ENCODE measurements at regions not wholly inside any gene's neighbourhood (a gene's known extent, or its start where the extent isn't known, plus 50 kb on each side); places are given as distances from the start of the nearest gene placed in this dataset.
"Not testable (repeated sequence)": the region's sequence is repeated elsewhere in the genome, so short reads cannot be mapped to it uniquely, and the experiment has no call there.

DNA sequence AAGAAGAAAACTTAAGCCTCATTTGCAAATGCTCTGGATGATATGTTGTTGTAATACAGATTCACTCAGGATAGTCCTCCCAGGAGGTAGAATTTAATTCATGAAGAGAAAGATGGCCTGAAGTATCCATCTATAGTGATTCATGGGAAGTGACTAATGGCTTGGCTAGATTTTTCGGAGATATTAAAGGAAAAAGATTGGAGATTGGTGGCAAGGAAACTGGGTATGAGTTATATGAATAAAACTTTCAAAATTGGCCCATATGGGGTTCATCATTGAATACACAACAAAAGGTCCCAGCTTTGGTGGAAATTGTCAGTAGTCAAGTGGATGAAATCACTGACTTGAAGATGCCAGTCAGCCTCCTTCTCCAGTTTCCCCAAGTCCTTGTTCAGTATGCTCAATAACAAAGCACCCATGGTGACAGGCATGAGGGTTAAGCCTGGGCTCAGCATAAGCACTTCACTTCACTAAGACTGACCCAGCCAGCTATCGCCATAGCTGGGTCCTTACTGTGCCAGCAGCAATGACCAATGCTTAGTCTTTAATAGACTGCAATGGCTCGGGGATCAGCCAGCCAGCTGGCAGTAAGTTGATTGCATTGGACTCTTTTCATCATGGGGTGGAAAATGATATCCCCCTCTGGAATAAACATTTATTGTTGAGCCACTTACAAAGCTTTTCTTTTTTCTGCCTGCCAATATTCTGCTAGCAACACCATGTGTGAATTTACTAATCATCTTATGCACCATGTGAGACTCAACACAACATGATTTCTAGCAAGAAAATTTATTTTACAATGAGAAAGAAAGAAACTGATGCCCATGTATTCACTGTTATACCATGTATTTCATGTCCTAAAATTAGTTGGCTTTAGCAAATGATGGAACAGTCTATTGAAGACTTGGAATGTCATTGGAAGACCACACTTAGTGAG, 176.6 kb upstream of the TACR1 start:
- Histone ChIP-seq H3K27ac (no peak overlapping the region), H3K9me3 (no peaks in the 10 kb centered on the region), H3K36me3 (no peaks in the 10 kb centered on the region), H3K4me3 (no peak overlapping the region), H3K4me1 (replicated peaks) (no peaks in the 10 kb centered on the region), H3K27me3 (replicated peaks; ENCODE audit: insufficient read depth) (no peaks in the 10 kb centered on the region)
- intact Hi-C loops (cut with DNase I), result no loop called here
- no peak for DNase-seq (ENCODE audit: low spot score)
- TF ChIP-seq, protein P1, sequence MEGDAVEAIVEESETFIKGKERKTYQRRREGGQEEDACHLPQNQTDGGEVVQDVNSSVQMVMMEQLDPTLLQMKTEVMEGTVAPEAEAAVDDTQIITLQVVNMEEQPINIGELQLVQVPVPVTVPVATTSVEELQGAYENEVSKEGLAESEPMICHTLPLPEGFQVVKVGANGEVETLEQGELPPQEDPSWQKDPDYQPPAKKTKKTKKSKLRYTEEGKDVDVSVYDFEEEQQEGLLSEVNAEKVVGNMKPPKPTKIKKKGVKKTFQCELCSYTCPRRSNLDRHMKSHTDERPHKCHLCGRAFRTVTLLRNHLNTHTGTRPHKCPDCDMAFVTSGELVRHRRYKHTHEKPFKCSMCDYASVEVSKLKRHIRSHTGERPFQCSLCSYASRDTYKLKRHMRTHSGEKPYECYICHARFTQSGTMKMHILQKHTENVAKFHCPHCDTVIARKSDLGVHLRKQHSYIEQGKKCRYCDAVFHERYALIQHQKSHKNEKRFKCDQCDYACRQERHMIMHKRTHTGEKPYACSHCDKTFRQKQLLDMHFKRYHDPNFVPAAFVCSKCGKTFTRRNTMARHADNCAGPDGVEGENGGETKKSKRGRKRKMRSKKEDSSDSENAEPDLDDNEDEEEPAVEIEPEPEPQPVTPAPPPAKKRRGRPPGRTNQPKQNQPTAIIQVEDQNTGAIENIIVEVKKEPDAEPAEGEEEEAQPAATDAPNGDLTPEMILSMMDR (IDR thresholded peaks at IDR 0.05), result no peak
- TF ChIP-seq POLR2AphosphoS5 (IDR thresholded peaks at IDR 0.05) (no peak), POLR2A (IDR thresholded peaks at IDR 0.05) (no peak)
- WGBS, result 64% methylated on average over 3 of the region's 3 CpGs

DNA sequence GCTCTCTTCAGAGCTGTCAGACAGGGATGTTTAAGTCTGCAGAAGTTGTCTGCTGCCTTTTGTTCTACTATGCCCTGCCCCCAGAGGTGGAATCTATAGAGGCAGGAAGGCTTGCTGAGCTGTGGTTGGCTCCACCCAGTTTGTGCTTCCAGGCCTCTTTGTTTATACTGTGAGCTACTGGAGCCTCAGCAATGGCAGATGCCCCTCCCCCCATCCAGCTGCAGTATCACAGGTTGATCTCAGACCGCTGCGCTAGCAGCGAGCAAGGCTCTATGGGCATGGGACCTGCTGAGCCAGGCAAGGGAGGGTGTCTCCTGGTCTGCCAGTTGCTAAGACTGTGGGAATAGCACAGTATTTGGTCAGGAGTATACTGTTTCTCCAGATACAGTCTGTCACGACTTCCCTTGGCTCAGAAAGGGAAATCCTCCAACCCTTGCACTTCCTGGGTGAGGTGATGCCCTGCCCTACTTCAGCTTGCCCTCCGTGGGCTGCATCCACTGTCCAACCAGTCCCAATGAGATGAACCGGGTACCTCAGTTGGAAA, 175.2 kb upstream of the TACR1 start:
- DNase-seq (ENCODE audit: low spot score); H3K4me1 ChIP-seq (replicated peaks); H3K36me3 ChIP-seq; H3K27me3 ChIP-seq (replicated peaks; ENCODE audit: insufficient read depth); H3K27ac ChIP-seq; H3K9me3 ChIP-seq; intact Hi-C loops (cut with DNase I); H3K4me3 ChIP-seq: not testable (repeated sequence)
- WGBS, result 81% methylated on average over 6 of the region's 6 CpGs

DNA sequence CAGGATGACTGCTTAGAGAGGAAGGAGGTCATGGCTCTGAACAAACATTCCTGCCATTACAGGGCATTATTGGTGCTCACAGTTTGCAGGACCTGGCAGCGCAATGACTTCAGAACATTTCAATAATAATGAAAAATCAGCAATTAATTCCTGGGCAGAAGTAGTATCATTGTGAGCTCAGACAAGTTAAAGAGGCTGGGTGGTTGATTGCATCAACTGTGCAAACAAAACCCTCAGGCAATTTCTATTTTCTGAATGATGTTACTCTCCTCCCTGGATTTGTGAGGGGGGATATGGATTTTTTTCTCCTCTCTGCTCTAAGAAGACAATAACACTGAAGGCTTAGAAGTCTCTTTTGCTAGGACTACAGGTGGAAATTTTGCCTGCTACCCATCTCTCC, 168.1 kb upstream of the TACR1 start:
- DNase-seq (ENCODE audit: low spot score), result no peak
- WGBS, result 38% methylated on average over 1 of the region's 1 CpG
- H3K36me3 ChIP-seq, result no peaks in the 10 kb centered on the region
- intact Hi-C loops (cut with DNase I), result no loop called here
- TF ChIP-seq POLR2AphosphoS5 (IDR thresholded peaks at IDR 0.05) (no peak), POLR2A (IDR thresholded peaks at IDR 0.05) (no peak)
- TF ChIP-seq, protein P1 (IDR thresholded peaks at IDR 0.05), result no peak
- H3K9me3 ChIP-seq, result no peaks in the 10 kb centered on the region
- no peak overlapping the region for H3K4me3 ChIP-seq
- H3K27ac ChIP-seq, result no peak overlapping the region
- H3K27me3 ChIP-seq (replicated peaks; ENCODE audit: insufficient read depth), result no peaks in the 10 kb centered on the region
- H3K4me1 ChIP-seq (replicated peaks), result no peaks in the 10 kb centered on the region

DNA sequence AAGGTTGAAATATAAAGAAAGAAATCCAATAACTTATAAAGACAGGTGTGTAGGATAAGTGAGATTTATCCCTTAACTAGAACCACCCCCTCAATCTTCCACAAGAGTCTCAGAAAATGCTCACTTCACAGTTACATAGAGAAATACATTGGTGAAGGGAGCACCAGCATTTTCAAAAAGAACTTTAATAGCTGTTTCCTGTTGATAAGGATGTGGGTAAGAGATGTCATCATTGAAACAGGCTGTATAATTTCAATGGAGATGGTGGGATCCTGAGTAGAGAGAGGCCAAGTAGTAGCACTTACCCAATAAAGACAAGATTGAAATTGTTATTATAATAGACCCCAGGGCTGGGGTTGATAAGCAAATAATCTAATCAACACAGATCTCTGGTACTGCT, 162.2 kb upstream of the TACR1 start:
- TF ChIP-seq, protein P1 (IDR thresholded peaks at IDR 0.05), result no peak
- TF ChIP-seq POLR2AphosphoS5 (IDR thresholded peaks at IDR 0.05) (no peak), POLR2A (IDR thresholded peaks at IDR 0.05) (no peak)
- Histone ChIP-seq H3K9me3 (no peaks in the 10 kb centered on the region), H3K27me3 (replicated peaks; ENCODE audit: insufficient read depth) (no peaks in the 10 kb centered on the region), H3K4me1 (replicated peaks) (no peaks in the 10 kb centered on the region), H3K27ac (no peak overlapping the region), H3K36me3 (no peaks in the 10 kb centered on the region), H3K4me3 (no peak overlapping the region)
- intact Hi-C loops (cut with DNase I), result no loop called here
- DNase-seq (ENCODE audit: low spot score), result no peak

DNA sequence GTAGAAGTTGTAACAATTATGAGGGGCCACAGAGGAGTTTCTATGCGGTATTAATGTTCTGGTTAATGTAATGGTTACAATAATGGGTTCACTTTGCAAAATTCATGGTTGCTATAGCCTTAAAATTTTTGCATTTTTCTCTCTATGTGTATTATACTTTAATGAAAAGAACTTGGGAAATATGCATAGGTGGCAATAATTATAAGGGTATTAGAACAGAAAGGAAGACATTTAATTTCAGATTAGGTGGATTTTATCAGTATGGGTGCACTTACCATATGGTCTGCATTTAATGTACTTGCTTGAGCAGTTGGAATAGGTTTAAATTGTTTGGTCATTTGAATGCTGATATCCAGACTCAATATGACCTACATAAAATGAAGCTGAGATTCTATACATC, 161.6 kb upstream of the TACR1 start:
- intact Hi-C loops (cut with DNase I), result no loop called here
- Histone ChIP-seq H3K27me3 (replicated peaks; ENCODE audit: insufficient read depth) (no peaks in the 10 kb centered on the region), H3K4me3 (no peak overlapping the region), H3K27ac (no peak overlapping the region), H3K9me3 (no peaks in the 10 kb centered on the region), H3K36me3 (no peaks in the 10 kb centered on the region), H3K4me1 (replicated peaks) (no peaks in the 10 kb centered on the region)
- DNase-seq (ENCODE audit: low spot score), result no peak
- 81% methylated on average over 1 of the region's 1 CpG for WGBS
- TF ChIP-seq, protein P1 (IDR thresholded peaks at IDR 0.05), result no peak
- TF ChIP-seq POLR2AphosphoS5 (IDR thresholded peaks at IDR 0.05) (no peak), POLR2A (IDR thresholded peaks at IDR 0.05) (no peak)
